ENCODE measurements at regions not wholly inside any gene's neighbourhood (a gene's known extent, or its start where the extent isn't known, plus 50 kb on each side); places are given as distances from the start of the nearest gene placed in this dataset.
"Not testable (repeated sequence)": the region's sequence is repeated elsewhere in the genome, so short reads cannot be mapped to it uniquely, and the experiment has no call there.

- H3K9me3 Mint-ChIP-seq, result peaks cover 10% of the 10 kb centered on the region
- CTCF ChIA-PET, result no interaction called here
- intact Hi-C loops (cut with micrococcal nuclease), result no loop called here
- no peaks in the 10 kb centered on the region for H3K27me3 Mint-ChIP-seq
- ATAC-seq (ENCODE audit: low read depth) (no peak), DNase-seq (no peak)
- no peak for TF ChIP-seq CTCF (IDR thresholded peaks at IDR 0.05)
- POLR2A ChIA-PET, result no interaction called here
- H3K36me3 Mint-ChIP-seq (ENCODE audit: low read depth), result no peaks in the 10 kb centered on the region
- H3K27ac Mint-ChIP-seq, result no peak overlapping the region
- no peak overlapping the region for H3K4me3 Mint-ChIP-seq
- no peaks in the 10 kb centered on the region for H3K4me1 Mint-ChIP-seq
Measured at GRCh38 chr4:23085249-23085568, 392.5 kb downstream of the GBA3 start.

DNA sequence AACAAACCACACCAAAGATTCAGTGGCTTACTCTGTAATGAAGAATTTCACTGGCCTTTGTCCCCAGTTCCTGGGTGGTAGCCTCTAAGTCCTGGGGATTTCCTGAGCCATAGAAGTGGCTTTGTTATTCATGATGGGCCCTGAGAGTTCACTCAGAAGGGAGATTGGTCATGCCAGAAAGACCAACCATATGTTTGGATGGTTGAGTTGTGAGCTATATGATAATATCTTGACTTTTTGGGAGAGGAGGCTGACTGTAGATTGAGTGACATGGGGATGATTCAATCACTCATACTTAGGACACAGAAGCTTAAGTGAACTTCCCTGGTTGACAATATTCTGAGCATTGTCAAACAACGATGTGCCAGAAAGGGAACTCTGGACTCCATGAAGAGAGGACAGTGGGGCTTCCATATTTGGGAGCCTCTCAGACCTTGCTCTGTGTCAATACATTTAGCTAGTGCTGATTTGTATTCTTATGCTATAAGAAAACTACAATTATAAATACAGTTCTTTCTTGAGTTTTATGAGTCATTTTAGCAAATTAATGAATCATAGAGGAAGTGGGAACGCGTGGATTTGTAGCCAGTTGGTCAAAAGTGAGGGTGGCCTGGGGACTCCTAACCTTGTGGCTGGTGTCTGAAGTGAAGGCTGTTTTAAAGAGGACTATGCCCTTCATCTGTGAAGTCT is 392.0 kb downstream of the GBA3 start:
- DNase-seq (no peak), ATAC-seq (ENCODE audit: low read depth) (no peak)
- H3K4me1 Mint-ChIP-seq, result no peaks in the 10 kb centered on the region
- intact Hi-C loops (cut with micrococcal nuclease), result no loop called here
- H3K27me3 Mint-ChIP-seq, result no peaks in the 10 kb centered on the region
- no peak overlapping the region for H3K27ac Mint-ChIP-seq
- ChIA-PET POLR2A (no interaction called here), CTCF (no interaction called here)
- H3K36me3 Mint-ChIP-seq (ENCODE audit: low read depth), result no peaks in the 10 kb centered on the region
- TF ChIP-seq CTCF (IDR thresholded peaks at IDR 0.05), result no peak
- H3K4me3 Mint-ChIP-seq, result no peak overlapping the region
- peaks cover 10% of the 10 kb centered on the region for H3K9me3 Mint-ChIP-seq

DNA sequence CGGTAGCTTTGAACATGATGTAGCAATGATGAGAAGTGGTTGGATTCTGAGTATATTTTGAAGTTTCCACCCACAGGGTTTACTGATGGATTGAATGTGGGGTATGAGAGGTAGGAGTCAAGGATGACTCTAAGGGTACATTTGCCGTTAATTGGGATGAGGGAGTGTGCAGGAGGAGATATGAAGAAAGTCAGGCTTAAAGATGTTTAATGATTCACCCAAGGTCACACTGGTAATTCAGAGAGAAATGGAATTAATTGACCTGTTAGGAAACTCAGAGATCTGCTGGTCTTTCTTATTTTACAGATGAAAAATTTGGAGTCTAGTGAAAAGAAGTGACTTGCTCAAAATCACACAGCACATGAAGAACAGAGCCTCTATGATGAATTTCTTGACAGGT is 390.7 kb downstream of the GBA3 start:
- intact Hi-C loops (cut with micrococcal nuclease), result no loop called here
- Mint-ChIP-seq H3K36me3 (ENCODE audit: low read depth) (no peaks in the 10 kb centered on the region), H3K9me3 (peaks cover 10% of the 10 kb centered on the region), H3K27ac (no peak overlapping the region), H3K4me1 (no peaks in the 10 kb centered on the region), H3K4me3 (no peak overlapping the region), H3K27me3 (no peaks in the 10 kb centered on the region)
- POLR2A ChIA-PET, result no interaction called here
- DNase-seq (no peak), ATAC-seq (ENCODE audit: low read depth) (no peak)
- TF ChIP-seq CTCF (IDR thresholded peaks at IDR 0.05), result no peak
- CTCF ChIA-PET, result no interaction called here

DNA sequence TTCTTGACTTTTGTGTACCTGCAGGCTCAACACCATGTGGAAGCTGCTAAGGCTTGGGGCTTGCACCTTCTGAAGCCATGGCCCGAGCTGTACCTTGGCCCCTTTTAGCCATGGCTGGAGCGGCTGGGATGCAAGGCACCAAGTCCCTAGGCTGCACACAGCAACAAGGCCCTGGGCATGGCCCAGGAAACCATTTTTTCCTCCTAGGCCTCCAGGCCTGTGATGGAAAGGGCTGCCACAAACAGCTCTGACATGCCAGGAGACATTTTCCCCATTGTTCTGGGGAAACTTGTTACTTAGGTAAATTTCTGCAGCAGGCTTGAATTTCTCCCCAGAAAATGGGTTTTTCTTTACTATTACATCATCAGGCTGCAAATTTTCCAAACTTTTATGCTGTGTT is 387.4 kb downstream of the GBA3 start:
- H3K4me3 Mint-ChIP-seq; intact Hi-C loops (cut with micrococcal nuclease); H3K27me3 Mint-ChIP-seq; ATAC-seq (ENCODE audit: low read depth); CTCF ChIA-PET; DNase-seq; H3K36me3 Mint-ChIP-seq (ENCODE audit: low read depth); POLR2A ChIA-PET; H3K27ac Mint-ChIP-seq; H3K4me1 Mint-ChIP-seq: not testable (repeated sequence)
- peaks cover 10% of the 10 kb centered on the region for H3K9me3 Mint-ChIP-seq

- ATAC-seq (ENCODE audit: low read depth) (no peak), DNase-seq (no peak)
- ChIA-PET CTCF (no interaction called here), POLR2A (no interaction called here)
- Mint-ChIP-seq H3K27me3 (no peaks in the 10 kb centered on the region), H3K27ac (no peak overlapping the region), H3K4me3 (no peak overlapping the region), H3K4me1 (no peaks in the 10 kb centered on the region), H3K9me3 (no peaks in the 10 kb centered on the region), H3K36me3 (ENCODE audit: low read depth) (no peaks in the 10 kb centered on the region)
- no peak for TF ChIP-seq CTCF (IDR thresholded peaks at IDR 0.05)
- intact Hi-C loops (cut with micrococcal nuclease), result no loop called here
Measured at GRCh38 chr4:23070848-23071570, 378.3 kb downstream of the GBA3 start.

- H3K9me3 Mint-ChIP-seq, result no peaks in the 10 kb centered on the region
- H3K36me3 Mint-ChIP-seq (ENCODE audit: low read depth), result no peaks in the 10 kb centered on the region
- no peak overlapping the region for H3K4me3 Mint-ChIP-seq
- no peak for DNase-seq
- ChIA-PET POLR2A (no interaction called here), CTCF (no interaction called here)
- no peak for ATAC-seq (ENCODE audit: low read depth)
- intact Hi-C loops (cut with micrococcal nuclease), result no loop called here
- H3K27me3 Mint-ChIP-seq, result no peaks in the 10 kb centered on the region
- no peak for TF ChIP-seq CTCF (IDR thresholded peaks at IDR 0.05)
- H3K27ac Mint-ChIP-seq, result no peak overlapping the region
- no peaks in the 10 kb centered on the region for H3K4me1 Mint-ChIP-seq
Measured at GRCh38 chr4:23068756-23069155, 376.0 kb downstream of the GBA3 start.

All from activated B cell treated with CpG ODN at 0.5 μM for 24 hours (primary cell).